ENCODE measurements at regions not wholly inside any gene's neighbourhood (a gene's known extent, or its start where the extent isn't known, plus 50 kb on each side); places are given as distances from the start of the nearest gene placed in this dataset.

DNA sequence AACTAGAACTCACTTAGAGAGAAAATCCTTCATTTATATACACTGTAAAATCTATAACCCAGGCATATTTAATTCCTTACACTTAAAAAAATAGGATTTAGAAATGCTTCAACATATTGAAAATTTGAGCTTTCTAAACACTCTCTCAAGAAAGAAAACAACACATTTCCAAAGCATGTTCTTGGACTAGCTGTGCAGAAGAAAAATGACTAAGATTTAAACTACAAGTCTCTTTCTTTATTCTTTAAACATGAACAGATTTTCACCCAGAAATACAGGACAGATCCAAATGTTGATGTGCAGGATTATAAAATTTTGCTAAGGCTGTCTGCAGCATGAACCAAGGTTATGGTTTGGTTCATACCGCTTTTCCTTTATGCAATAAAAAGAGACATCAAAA, 77.7 kb upstream of the TUSC1 start:
- Mint-ChIP-seq H3K36me3 (ENCODE audit: low read depth, unreplicated experiment) (no peaks in the 10 kb centered on the region), H3K4me1 (ENCODE audit: low read depth, unreplicated experiment) (no peaks in the 10 kb centered on the region), H3K4me3 (ENCODE audit: unreplicated experiment) (no peak overlapping the region), H3K27me3 (ENCODE audit: low read depth, unreplicated experiment) (no peaks in the 10 kb centered on the region), H3K9me3 (ENCODE audit: unreplicated experiment) (no peaks in the 10 kb centered on the region), H3K27ac (ENCODE audit: unreplicated experiment) (no peak overlapping the region)
- no peaks in the 10 kb centered on the region for H3K27me3 ChIP-seq (ENCODE audit: insufficient read depth, low read length)
- no peak for DNase-seq (ENCODE audit: low read depth)
- no peak overlapping the region for H3K9ac ChIP-seq (ENCODE audit: low read length)
- TF ChIP-seq, protein P1, sequence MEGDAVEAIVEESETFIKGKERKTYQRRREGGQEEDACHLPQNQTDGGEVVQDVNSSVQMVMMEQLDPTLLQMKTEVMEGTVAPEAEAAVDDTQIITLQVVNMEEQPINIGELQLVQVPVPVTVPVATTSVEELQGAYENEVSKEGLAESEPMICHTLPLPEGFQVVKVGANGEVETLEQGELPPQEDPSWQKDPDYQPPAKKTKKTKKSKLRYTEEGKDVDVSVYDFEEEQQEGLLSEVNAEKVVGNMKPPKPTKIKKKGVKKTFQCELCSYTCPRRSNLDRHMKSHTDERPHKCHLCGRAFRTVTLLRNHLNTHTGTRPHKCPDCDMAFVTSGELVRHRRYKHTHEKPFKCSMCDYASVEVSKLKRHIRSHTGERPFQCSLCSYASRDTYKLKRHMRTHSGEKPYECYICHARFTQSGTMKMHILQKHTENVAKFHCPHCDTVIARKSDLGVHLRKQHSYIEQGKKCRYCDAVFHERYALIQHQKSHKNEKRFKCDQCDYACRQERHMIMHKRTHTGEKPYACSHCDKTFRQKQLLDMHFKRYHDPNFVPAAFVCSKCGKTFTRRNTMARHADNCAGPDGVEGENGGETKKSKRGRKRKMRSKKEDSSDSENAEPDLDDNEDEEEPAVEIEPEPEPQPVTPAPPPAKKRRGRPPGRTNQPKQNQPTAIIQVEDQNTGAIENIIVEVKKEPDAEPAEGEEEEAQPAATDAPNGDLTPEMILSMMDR (IDR thresholded peaks at IDR 0.05; ENCODE audit: insufficient read depth, low read depth, low read length): no peak
- TF ChIP-seq EZH2 (IDR thresholded peaks at IDR 0.05; ENCODE audit: insufficient read depth, low read length): no peak
- no peaks in the 10 kb centered on the region for H3K36me3 ChIP-seq (ENCODE audit: insufficient read depth, low read length)
- H3K79me2 ChIP-seq (ENCODE audit: insufficient read depth, low read length): no peaks in the 10 kb centered on the region
- H3K27ac ChIP-seq (ENCODE audit: low read depth, low read length): no peak overlapping the region
- H3K4me1 ChIP-seq (ENCODE audit: insufficient read depth, low read length): no peaks in the 10 kb centered on the region
- no peak overlapping the region for H3K4me2 ChIP-seq (ENCODE audit: low read length)
- no peaks in the 10 kb centered on the region for H4K20me1 ChIP-seq (ENCODE audit: insufficient read depth, low read length)
- no peak for FAIRE-seq
- peaks cover 3% of the 10 kb centered on the region for H3K9me3 ChIP-seq (ENCODE audit: insufficient read depth, low read depth, low read length)
- no peak overlapping the region for H2AFZ ChIP-seq (ENCODE audit: low read depth, low read length)
- H3K4me3 ChIP-seq (ENCODE audit: insufficient read depth, low read depth, low read length): no peak overlapping the region

DNA sequence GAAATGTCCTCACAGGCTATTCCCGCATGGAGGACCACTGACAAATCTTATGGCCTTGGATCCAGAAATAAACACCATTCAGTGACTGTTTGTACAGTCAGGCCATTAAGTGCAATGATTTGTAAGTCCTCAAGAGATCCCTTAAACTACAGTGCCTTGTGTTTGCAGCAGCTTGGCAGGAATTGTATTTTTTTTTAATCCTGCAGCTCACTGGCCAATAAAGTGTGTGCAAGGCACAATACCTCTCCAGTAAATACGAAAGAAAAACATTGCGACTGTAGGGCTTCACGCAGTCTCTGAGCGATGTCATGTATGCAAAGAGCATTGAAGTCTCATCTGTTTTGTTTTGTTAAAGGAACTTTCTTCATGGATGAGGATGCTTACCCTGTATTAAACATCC, 74.2 kb upstream of the TUSC1 start:
- H2AFZ ChIP-seq (ENCODE audit: low read depth, low read length): no peak overlapping the region
- H3K9ac ChIP-seq (ENCODE audit: low read length): no peak overlapping the region
- no peak overlapping the region for H3K4me3 ChIP-seq (ENCODE audit: insufficient read depth, low read depth, low read length)
- no peaks in the 10 kb centered on the region for H4K20me1 ChIP-seq (ENCODE audit: insufficient read depth, low read length)
- no peaks in the 10 kb centered on the region for H3K36me3 Mint-ChIP-seq (ENCODE audit: low read depth, unreplicated experiment)
- H3K27ac ChIP-seq (ENCODE audit: low read depth, low read length): no peak overlapping the region
- H3K9me3 Mint-ChIP-seq (ENCODE audit: unreplicated experiment): no peaks in the 10 kb centered on the region
- no peaks in the 10 kb centered on the region for H3K4me1 Mint-ChIP-seq (ENCODE audit: low read depth, unreplicated experiment)
- H3K79me2 ChIP-seq (ENCODE audit: insufficient read depth, low read length): no peaks in the 10 kb centered on the region
- H3K27ac Mint-ChIP-seq (ENCODE audit: unreplicated experiment): no peak overlapping the region
- no peak overlapping the region for H3K4me2 ChIP-seq (ENCODE audit: low read length)
- FAIRE-seq: no peak
- no peak for DNase-seq (ENCODE audit: low read depth)
- no peak for TF ChIP-seq EZH2 (IDR thresholded peaks at IDR 0.05; ENCODE audit: insufficient read depth, low read length)
- TF ChIP-seq, protein P1 (IDR thresholded peaks at IDR 0.05; ENCODE audit: insufficient read depth, low read depth, low read length): no peak
- no peaks in the 10 kb centered on the region for H3K4me1 ChIP-seq (ENCODE audit: insufficient read depth, low read length)
- H3K27me3 Mint-ChIP-seq (ENCODE audit: low read depth, unreplicated experiment): no peaks in the 10 kb centered on the region
- H3K9me3 ChIP-seq (ENCODE audit: insufficient read depth, low read depth, low read length): peaks cover 1% of the 10 kb centered on the region
- no peak overlapping the region for H3K4me3 Mint-ChIP-seq (ENCODE audit: unreplicated experiment)
- no peaks in the 10 kb centered on the region for H3K36me3 ChIP-seq (ENCODE audit: insufficient read depth, low read length)
- no peaks in the 10 kb centered on the region for H3K27me3 ChIP-seq (ENCODE audit: insufficient read depth, low read length)

DNA sequence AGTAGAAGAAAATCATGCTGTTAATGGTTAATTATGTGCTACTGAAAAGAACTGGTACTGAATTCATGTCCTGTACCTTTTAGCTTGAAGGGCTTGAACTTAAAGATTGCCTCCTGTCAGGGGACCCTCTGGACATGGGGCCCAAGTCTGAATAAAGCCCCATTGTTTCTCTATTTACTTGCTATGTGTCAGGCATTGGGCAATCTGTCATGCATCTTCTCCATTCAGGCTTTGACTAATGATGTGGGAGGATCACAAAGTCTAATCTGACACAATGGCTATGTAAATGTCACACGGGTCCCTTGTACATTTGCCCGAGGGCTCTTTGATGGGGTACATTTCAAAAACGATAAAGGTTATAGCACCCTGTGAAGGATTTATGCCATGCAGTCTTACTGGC, 64.0 kb upstream of the TUSC1 start:
- Mint-ChIP-seq H3K4me1 (ENCODE audit: low read depth, unreplicated experiment) (no peaks in the 10 kb centered on the region), H3K36me3 (ENCODE audit: low read depth, unreplicated experiment) (no peaks in the 10 kb centered on the region), H3K4me3 (ENCODE audit: unreplicated experiment) (no peak overlapping the region), H3K9me3 (ENCODE audit: unreplicated experiment) (no peaks in the 10 kb centered on the region), H3K27me3 (ENCODE audit: low read depth, unreplicated experiment) (no peaks in the 10 kb centered on the region), H3K27ac (ENCODE audit: unreplicated experiment) (no peak overlapping the region)
- Histone ChIP-seq H3K4me3 (ENCODE audit: insufficient read depth, low read depth, low read length) (no peak overlapping the region), H3K79me2 (ENCODE audit: insufficient read depth, low read length) (no peaks in the 10 kb centered on the region), H4K20me1 (ENCODE audit: insufficient read depth, low read length) (no peaks in the 10 kb centered on the region), H3K27ac (ENCODE audit: low read depth, low read length) (no peak overlapping the region), H3K4me2 (ENCODE audit: low read length) (no peak overlapping the region), H3K36me3 (ENCODE audit: insufficient read depth, low read length) (no peaks in the 10 kb centered on the region), H3K4me1 (ENCODE audit: insufficient read depth, low read length) (no peaks in the 10 kb centered on the region), H3K9me3 (ENCODE audit: insufficient read depth, low read depth, low read length) (no peaks in the 10 kb centered on the region), H2AFZ (ENCODE audit: low read depth, low read length) (no peak overlapping the region), H3K27me3 (ENCODE audit: insufficient read depth, low read length) (no peaks in the 10 kb centered on the region), H3K9ac (ENCODE audit: low read length) (no peak overlapping the region)
- TF ChIP-seq, protein P1 (IDR thresholded peaks at IDR 0.05; ENCODE audit: insufficient read depth, low read depth, low read length): no peak
- no peak for TF ChIP-seq EZH2 (IDR thresholded peaks at IDR 0.05; ENCODE audit: insufficient read depth, low read length)
- FAIRE-seq (no peak), DNase-seq (ENCODE audit: low read depth) (no peak)
